ENCODE measurements at regions not wholly inside any gene's neighbourhood (a gene's known extent, or its start where the extent isn't known, plus 50 kb on each side); places are given as distances from the start of the nearest gene placed in this dataset.

GRCh38 chr7:86477343-86477935 is 166.3 kb upstream of the GRM3 start:
- TF ChIP-seq POLR2A (IDR thresholded peaks at IDR 0.05): no peak
- TF ChIP-seq CTCF (IDR thresholded peaks at IDR 0.05): no peak

Data from esophagus squamous epithelium (tissue), 4 donors.